Muscle of leg (tissue), 3 donors: ENCODE measurements at regions not wholly inside any gene's neighbourhood (a gene's known extent, or its start where the extent isn't known, plus 50 kb on each side); places are given as distances from the start of the nearest gene placed in this dataset.
"Not testable (repeated sequence)": the region's sequence is repeated elsewhere in the genome, so short reads cannot be mapped to it uniquely, and the experiment has no call there.

Experiments
- DNase-seq: peaks from one replicate; pipeline ENCODE4 v3.0.0; 2013
- H3K27ac ChIP-seq: one replicate; pipeline ENCODE4 v1.5.1; 2013; ENCODE audit warnings: mild to moderate bottlenecking, low read length, control low read depth
- H3K27me3 ChIP-seq: one replicate; pipeline ENCODE4 v1.6.1; 2013; ENCODE audit warnings: low read length; ENCODE audit not compliant: control insufficient read depth, insufficient read depth
- H3K36me3 ChIP-seq: one replicate; pipeline ENCODE4 v1.6.1; 2013; ENCODE audit warnings: low read length; ENCODE audit not compliant: control insufficient read depth, insufficient read depth
- H3K4me1 ChIP-seq: one replicate; pipeline ENCODE4 v1.6.1; 2013; ENCODE audit warnings: low read length; ENCODE audit not compliant: control insufficient read depth, insufficient read depth
- H3K4me3 ChIP-seq: one replicate; pipeline ENCODE4 v1.5.1; 2013; ENCODE audit warnings: low read length, control low read depth
- H3K9me3 ChIP-seq: replicated peaks from 2 replicates; pipeline ENCODE4 v1.6.1; 2013; ENCODE audit warnings: low read depth, low read length; ENCODE audit not compliant: control insufficient read depth
- WGBS: methylation state at CpG from one replicate; pipeline ENCODE4 v1.1.5; 2013; ENCODE audit warnings: missing lambda C conversion rate; ENCODE audit not compliant: insufficient coverage; 5-methylcytosine and 5-hydroxymethylcytosine counted together

DNA sequence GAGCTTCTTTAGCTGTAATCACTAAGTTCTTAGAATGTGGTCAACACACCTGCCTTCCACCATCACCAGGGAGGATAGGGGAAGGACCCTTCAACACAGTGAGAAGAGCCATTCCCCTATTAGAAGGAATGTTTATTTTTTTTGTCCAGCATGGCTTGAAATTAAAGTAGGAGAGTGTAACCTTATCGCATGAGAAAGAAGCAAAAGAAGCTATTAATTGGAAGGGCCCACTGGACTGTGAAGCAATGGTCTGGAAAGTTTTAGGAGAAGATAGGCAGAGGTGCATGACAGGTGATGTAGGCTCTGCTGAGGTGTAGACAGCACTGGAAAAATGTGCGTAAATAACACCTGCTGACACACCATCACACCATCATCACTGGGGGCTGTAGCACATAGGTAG is 1526.0 kb downstream of the MAT2B start:
- WGBS, result 90% methylated on average over 1 of the region's 2 CpGs
- Histone ChIP-seq H3K4me1 (no peaks in the 10 kb centered on the region), H3K36me3 (no peaks in the 10 kb centered on the region), H3K9me3 (no peaks in the 10 kb centered on the region), H3K27me3 (no peaks in the 10 kb centered on the region), H3K4me3 (no peak overlapping the region), H3K27ac (no peak overlapping the region)
- DNase-seq, result no peak

DNA sequence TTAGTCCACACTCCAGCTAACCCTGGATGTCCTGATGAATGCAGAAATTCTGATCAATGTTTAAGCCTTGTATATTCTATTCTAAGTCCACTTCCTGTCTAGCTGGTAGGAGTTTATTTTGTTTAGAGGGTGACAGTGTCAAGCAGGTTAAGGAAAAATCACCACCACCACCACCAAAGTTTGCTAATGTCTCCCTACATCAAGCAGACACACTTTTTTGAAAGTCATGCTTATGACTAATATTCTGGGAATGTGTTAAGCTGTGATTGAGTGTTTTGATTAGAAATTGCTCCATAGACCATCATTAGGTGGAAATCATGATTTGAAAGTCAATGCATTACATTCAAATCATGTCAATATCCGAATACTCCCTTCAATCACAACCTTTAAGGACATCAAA is 1530.1 kb downstream of the MAT2B start:
- Histone ChIP-seq H3K27me3 (no peaks in the 10 kb centered on the region), H3K4me3 (no peak overlapping the region), H3K9me3 (no peaks in the 10 kb centered on the region), H3K36me3 (no peaks in the 10 kb centered on the region), H3K4me1 (no peaks in the 10 kb centered on the region), H3K27ac (no peak overlapping the region)
- no peak for DNase-seq
- no CpG with 5 or more reads among the region's 1 CpG for WGBS

DNA sequence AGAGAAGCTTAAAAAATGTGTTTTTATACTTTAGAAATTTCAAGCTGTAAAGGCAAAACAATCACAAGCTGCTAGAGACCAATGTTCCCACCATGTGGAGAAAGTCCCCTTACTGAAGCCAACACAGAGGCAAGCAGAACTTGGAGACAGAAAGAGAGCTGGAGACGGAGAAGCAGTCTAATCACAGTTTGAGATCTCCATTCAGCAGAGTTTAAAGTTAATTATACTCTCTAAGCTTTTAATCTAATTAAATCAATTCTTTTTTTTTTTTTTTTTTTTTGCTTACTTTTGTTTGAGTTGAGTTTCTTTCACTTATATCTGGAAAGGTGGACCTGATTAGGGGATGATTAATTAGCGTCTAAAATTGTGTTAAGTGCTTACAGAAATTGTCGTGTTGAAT is 1534.3 kb downstream of the MAT2B start:
- H3K27me3 ChIP-seq, result no peaks in the 10 kb centered on the region
- WGBS, result no CpG with 5 or more reads among the region's 3 CpGs
- H3K4me3 ChIP-seq, result no peak overlapping the region
- no peaks in the 10 kb centered on the region for H3K4me1 ChIP-seq
- no peaks in the 10 kb centered on the region for H3K36me3 ChIP-seq
- DNase-seq, result peak; percentile 1
- no peaks in the 10 kb centered on the region for H3K9me3 ChIP-seq
- no peak overlapping the region for H3K27ac ChIP-seq

DNA sequence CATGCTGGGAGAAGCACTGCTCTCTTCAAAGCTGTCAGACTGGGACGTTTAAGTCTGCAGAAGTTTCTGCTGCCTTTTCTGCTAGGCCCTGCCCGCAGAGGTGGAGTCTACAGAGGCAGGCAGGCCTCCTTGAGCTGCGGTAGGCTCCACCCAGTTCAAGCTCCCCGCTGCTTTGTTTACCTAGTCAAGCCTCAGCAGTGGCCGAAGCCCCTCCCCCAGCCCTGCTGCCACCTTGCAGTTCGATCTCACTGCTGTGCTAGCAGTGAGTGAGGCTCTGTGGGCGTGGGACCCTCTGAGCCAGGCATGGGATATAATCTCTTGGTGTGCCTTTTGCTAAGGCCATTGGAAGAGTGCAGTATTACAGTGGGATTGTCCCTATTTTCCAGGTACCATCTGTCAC is 1540.5 kb downstream of the MAT2B start:
- not testable (repeated sequence) for H3K36me3 ChIP-seq, H3K4me1 ChIP-seq, H3K27me3 ChIP-seq, DNase-seq, H3K9me3 ChIP-seq, H3K27ac ChIP-seq, H3K4me3 ChIP-seq
- WGBS, result 84% methylated on average over 6 of the region's 7 CpGs

DNA sequence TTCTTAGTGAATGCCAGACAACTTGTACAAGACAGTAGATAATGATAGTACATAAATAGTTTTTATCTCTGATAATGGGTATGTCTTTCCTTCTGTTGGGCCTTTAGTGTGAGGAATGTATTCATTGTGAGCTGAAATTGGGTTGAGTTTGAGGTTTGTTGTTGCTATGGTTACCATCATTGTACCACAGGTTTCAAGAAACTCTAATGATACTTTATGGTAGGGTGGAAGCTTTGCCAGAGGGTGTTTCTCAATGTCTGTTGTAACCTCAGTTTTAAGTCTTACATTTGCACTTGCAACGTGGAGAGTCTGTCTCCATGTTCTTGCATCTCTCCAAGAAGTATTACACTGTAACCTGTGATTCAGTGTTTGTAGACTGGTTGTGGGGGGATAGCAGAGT is 1550.1 kb downstream of the MAT2B start:
- Histone ChIP-seq H3K27me3 (no peaks in the 10 kb centered on the region), H3K9me3 (no peaks in the 10 kb centered on the region), H3K4me1 (no peaks in the 10 kb centered on the region), H3K27ac (no peak overlapping the region), H3K36me3 (no peaks in the 10 kb centered on the region), H3K4me3 (no peak overlapping the region)
- no CpG with 5 or more reads among the region's 1 CpG for WGBS
- no peak for DNase-seq

DNA sequence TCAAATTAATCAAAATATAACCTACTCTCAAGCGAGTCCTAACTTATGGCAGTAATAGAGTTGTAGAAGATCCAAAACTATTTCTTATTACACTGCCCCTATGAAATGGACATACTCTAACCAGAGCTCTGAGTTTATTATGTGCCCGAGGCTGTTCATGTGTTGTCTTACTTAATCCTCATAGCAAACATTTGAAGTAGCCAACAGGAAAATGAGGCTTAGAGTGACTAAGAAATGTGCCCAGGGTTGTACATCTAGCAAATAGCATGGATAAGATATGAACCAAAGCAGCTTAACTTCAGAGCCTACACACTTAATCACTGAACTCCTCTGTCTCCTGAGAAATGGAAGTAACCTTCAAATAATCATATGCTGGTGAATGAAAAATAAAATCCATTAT is 1551.7 kb downstream of the MAT2B start:
- no peaks in the 10 kb centered on the region for H3K9me3 ChIP-seq
- DNase-seq, result no peak
- no peaks in the 10 kb centered on the region for H3K4me1 ChIP-seq
- H3K27me3 ChIP-seq, result no peaks in the 10 kb centered on the region
- H3K36me3 ChIP-seq, result no peaks in the 10 kb centered on the region
- WGBS, result no CpG with 5 or more reads among the region's 2 CpGs
- H3K4me3 ChIP-seq, result no peak overlapping the region
- H3K27ac ChIP-seq, result no peak overlapping the region

DNA sequence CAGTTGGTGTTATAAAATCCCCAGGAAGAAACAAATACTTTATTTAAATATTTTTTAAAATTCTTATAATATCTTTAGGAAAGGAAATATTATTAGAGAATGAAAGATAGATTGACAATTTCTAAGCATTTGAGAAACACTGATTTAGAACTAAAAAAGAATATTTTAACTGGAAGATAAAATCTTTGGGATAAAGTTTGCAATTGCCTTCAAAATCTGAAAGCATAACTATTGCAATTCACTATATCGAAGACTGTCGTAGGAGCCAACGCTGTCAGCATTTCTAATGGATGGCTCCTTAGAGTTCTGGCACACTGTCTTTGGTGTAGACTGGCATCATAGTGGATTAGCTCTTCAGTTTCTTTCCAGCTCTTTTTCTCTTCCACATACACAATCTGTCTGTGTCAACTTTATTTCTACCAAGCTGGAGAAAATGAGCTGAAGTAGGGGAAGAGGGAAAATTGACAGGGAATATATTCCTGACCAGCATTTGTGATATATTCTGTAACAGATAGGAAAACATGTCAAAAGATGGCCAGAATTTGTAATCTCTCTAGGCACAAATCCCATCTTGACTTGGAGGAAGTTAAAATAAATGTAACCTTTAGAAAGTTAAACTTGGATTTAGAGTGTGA is 1561.4 kb downstream of the MAT2B start:
- no CpG with 5 or more reads among the region's 3 CpGs for WGBS
- no peak overlapping the region for H3K27ac ChIP-seq
- H3K36me3 ChIP-seq, result no peaks in the 10 kb centered on the region
- DNase-seq, result no peak
- no peaks in the 10 kb centered on the region for H3K4me1 ChIP-seq
- H3K4me3 ChIP-seq, result no peak overlapping the region
- no peaks in the 10 kb centered on the region for H3K27me3 ChIP-seq
- no peaks in the 10 kb centered on the region for H3K9me3 ChIP-seq

DNA sequence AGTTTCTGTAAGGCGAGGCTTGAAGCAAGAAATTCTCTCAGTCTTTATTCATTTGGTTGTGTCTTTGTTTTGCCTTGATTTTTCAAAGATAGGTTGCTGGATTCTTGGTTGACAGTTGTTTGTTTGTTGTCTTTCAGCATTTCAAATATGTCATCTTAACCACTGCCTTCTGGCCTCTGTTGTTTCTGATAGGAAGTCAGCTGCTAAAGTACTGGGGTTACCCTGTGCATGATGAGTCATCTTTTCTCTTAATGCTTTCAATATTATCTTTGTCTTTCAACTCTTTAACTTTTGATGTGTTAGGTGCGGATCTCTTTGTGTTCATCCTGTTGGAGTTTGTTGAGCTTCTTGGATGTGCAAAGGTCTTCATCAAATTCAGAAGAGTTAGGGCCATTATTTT is 1571.3 kb downstream of the MAT2B start:
- Histone ChIP-seq H3K36me3 (no peaks in the 10 kb centered on the region), H3K9me3 (peaks cover 7% of the 10 kb centered on the region), H3K27me3 (no peaks in the 10 kb centered on the region), H3K4me3 (no peak overlapping the region), H3K27ac (no peak overlapping the region), H3K4me1 (no peaks in the 10 kb centered on the region)
- no CpG with 5 or more reads among the region's 2 CpGs for WGBS
- DNase-seq, result no peak

DNA sequence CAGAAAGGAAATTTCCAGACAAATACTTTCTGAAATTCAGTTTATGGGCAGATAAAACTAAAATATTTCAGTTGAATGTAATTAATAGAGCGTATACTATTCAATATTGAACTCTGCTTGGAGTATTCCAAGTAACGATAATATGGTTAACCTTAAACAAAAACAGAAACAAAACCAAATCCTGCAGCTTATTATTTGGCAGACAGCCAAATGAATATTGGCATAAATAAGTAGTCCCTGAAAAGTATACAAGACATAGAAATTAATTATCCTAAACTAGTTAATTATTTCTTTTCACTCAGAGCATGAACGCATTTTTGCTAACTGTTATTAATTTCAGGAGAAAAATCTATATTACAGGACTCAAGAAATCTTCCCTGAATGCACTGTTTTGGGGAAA is 1574.0 kb downstream of the MAT2B start:
- Histone ChIP-seq H3K4me1 (no peaks in the 10 kb centered on the region), H3K4me3 (no peak overlapping the region), H3K36me3 (no peaks in the 10 kb centered on the region), H3K27me3 (no peaks in the 10 kb centered on the region), H3K27ac (no peak overlapping the region), H3K9me3 (peaks cover 3% of the 10 kb centered on the region)
- no peak for DNase-seq
- no CpG with 5 or more reads among the region's 3 CpGs for WGBS

DNA sequence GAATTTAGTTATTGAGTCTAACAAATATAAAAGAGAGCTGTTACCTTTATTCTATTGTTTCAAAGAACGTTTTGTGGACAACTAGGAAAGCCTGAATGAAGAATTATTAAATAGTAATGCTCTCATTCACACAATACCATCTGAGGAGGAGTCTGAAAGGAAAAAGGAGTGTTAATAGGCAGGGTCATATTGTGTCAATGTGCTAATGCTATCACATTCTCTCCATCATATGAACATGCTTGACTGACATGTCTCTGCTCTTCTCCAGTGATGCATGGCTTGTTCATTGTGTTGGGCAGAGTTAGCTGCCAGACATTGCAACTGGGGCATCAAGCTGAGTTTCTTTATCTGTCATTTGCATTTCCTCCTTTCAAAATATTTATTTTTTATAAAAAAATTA is 1578.0 kb downstream of the MAT2B start:
- WGBS, result no CpG with 5 or more reads among the region's 1 CpG
- H3K4me1 ChIP-seq, result no peaks in the 10 kb centered on the region

DNA sequence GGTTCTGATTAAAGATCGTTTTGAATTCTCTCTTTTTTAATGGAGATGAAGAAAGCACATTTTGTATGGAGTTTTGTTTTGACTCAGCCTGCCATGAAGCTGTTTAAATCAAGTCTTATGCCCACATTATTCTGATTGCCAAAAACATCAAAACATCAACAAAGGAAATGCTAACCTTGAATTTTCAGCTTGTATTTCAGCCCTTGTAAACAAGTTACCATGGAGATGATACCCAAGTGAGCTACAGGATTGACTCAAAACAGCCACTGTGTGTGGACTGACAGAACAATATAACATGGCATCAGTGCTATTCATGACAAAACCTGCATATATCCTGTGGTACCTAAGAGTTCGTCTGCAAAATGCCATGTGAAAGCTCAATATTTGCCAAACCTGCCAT is 1581.0 kb downstream of the MAT2B start:
- Histone ChIP-seq H3K36me3 (no peaks in the 10 kb centered on the region), H3K27me3 (no peaks in the 10 kb centered on the region), H3K27ac (no peak overlapping the region), H3K9me3 (no peaks in the 10 kb centered on the region), H3K4me3 (no peak overlapping the region), H3K4me1 (no peaks in the 10 kb centered on the region)
- no peak for DNase-seq
- no CpG with 5 or more reads among the region's 2 CpGs for WGBS

More for the DNA sequence above, 1578.0 kb downstream of the MAT2B start:
- no peak for DNase-seq
- H3K27me3 ChIP-seq, result no peaks in the 10 kb centered on the region
- H3K4me3 ChIP-seq, result no peak overlapping the region
- no peaks in the 10 kb centered on the region for H3K9me3 ChIP-seq
- H3K27ac ChIP-seq, result no peak overlapping the region
- H3K36me3 ChIP-seq, result no peaks in the 10 kb centered on the region
